GM18907 (cell line): ENCODE measurements at regions not wholly inside any gene's neighbourhood (a gene's known extent, or its start where the extent isn't known, plus 50 kb on each side); places are given as distances from the start of the nearest gene placed in this dataset.

Source experiments
- ATAC-seq: cut with Tn5 transposase; IDR thresholded peaks from one replicate; pipeline ENCODE4 v1.9.1; 2021; ENCODE audit warnings: mild to moderate bottlenecking, moderate library complexity; ENCODE audit not compliant: unreplicated experiment

GRCh38 chrX:68897118-68897945 is 68.5 kb downstream of the EFNB1 start:
- no peak for ATAC-seq

- ATAC-seq, result no peak
Measured at GRCh38 chrX:68896581-68896980, 67.8 kb downstream of the EFNB1 start.

- no peak for ATAC-seq
Measured at GRCh38 chrX:68895778-68896177, 67.0 kb downstream of the EFNB1 start.

GRCh38 chrX:68895341-68895755 is 66.5 kb downstream of the EFNB1 start:
- ATAC-seq, result no peak

GRCh38 chrX:68894513-68895340 is 65.9 kb downstream of the EFNB1 start:
- ATAC-seq, result no peak

- ATAC-seq, result no peak
Measured at GRCh38 chrX:68894142-68894512, 65.3 kb downstream of the EFNB1 start.

GRCh38 chrX:68892651-68893050 is 63.8 kb downstream of the EFNB1 start:
- ATAC-seq, result no peak

- ATAC-seq, result no peak
Measured at GRCh38 chrX:68892134-68892533, 63.3 kb downstream of the EFNB1 start.
